ENCODE measurements at regions not wholly inside any gene's neighbourhood (a gene's known extent, or its start where the extent isn't known, plus 50 kb on each side); places are given as distances from the start of the nearest gene placed in this dataset.

DNA sequence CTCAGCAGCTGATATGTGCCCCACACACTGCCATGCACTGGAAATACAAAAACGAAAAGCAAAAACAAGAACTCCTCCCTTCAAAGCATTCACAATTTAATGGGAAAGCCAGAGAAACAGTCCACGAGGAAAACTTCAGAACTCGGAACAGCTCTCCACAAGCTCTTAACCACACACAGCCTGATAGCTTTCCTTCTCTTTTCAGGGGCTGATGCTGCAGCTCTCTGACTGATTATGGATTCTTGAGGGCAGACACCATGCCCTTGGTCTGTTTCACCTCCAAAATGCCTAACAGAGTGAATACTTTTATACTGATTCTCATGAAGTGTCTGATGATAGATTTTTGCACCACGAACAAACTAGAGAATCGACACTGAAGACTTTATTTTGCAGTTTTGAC, 282.1 kb downstream of the CD83 start:
- no peak for DNase-seq (ENCODE audit: low read depth)
- Histone ChIP-seq H3K27me3 (ENCODE audit: control insufficient read depth, insufficient read depth, low read length) (no peaks in the 10 kb centered on the region), H3K36me3 (ENCODE audit: control insufficient read depth, insufficient read depth, low read length) (no peaks in the 10 kb centered on the region), H3K4me3 (ENCODE audit: low read depth, low read length) (no peak overlapping the region)
- TF ChIP-seq CTCF (IDR thresholded peaks at IDR 0.05; ENCODE audit: insufficient read depth, low read length, poor library complexity, severe bottlenecking) = no peak

GRCh38 chr6:14401246-14401645, 283.7 kb downstream of the CD83 start:
- H3K27me3 ChIP-seq (ENCODE audit: control insufficient read depth, insufficient read depth, low read length) = no peaks in the 10 kb centered on the region
- H3K4me3 ChIP-seq (ENCODE audit: low read depth, low read length) = no peak overlapping the region
- no peak for TF ChIP-seq CTCF (IDR thresholded peaks at IDR 0.05; ENCODE audit: insufficient read depth, low read length, poor library complexity, severe bottlenecking)
- no peak for DNase-seq (ENCODE audit: low read depth)
- H3K36me3 ChIP-seq (ENCODE audit: control insufficient read depth, insufficient read depth, low read length) = no peaks in the 10 kb centered on the region

DNA sequence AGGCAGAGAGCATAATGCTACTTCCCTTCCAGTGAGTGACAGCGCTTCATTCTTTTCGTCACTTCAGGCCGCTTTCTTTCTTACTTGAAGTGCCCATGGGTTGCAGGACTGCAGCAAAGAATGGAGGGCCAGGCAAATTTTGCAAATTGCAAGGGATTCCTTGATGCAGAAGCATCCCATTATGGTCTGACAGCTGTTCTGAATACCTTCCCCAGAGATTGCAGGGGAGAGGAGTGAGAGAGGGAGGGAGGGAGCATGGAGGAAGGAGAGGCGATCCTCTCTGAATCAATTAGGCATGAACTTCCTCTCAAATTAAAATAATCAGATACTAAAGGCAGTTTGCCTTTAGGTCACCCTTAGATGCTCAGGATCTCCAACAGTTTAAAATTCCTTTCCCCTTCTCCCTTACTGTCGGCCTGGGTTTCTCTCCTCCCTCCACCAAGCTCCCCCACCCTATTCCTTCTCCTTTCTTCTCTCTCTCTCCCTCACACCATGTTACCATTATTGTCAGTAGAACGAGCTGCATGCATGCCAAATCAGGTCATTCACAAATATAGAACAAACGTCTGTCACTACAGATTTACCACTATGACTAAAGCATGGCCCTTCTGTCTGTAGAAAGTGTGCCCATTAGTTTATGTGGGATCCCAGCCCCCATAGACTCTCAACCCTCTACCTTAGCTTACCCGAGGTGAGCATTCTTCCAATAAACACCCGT, 289.2 kb downstream of the CD83 start:
- no peaks in the 10 kb centered on the region for H3K27me3 ChIP-seq (ENCODE audit: control insufficient read depth, insufficient read depth, low read length)
- no peak for DNase-seq (ENCODE audit: low read depth)
- no peak for TF ChIP-seq CTCF (IDR thresholded peaks at IDR 0.05; ENCODE audit: insufficient read depth, low read length, poor library complexity, severe bottlenecking)
- H3K36me3 ChIP-seq (ENCODE audit: control insufficient read depth, insufficient read depth, low read length) = no peaks in the 10 kb centered on the region
- H3K4me3 ChIP-seq (ENCODE audit: low read depth, low read length) = no peak overlapping the region

DNA sequence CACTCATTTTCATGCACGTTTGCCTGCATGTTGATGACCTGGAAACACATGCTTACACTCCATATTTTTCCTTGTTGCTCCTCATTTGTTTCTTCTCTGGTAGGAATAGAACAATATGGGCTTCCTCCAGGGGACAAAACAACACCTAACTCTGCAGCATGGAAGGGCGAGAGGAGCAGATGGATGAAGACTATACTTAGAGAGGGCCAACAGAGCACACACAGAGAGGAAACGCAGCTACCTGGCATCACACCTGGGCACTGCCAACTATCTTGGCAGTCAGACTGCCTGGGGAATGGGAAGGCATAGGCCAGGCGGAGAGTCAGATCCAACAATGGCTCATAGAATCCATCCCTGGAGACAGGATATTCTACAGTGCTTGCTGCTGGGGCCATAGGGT, 290.9 kb downstream of the CD83 start:
- Histone ChIP-seq H3K27me3 (ENCODE audit: control insufficient read depth, insufficient read depth, low read length) (no peaks in the 10 kb centered on the region), H3K36me3 (ENCODE audit: control insufficient read depth, insufficient read depth, low read length) (no peaks in the 10 kb centered on the region), H3K4me3 (ENCODE audit: low read depth, low read length) (no peak overlapping the region)
- no peak for DNase-seq (ENCODE audit: low read depth)
- TF ChIP-seq CTCF (IDR thresholded peaks at IDR 0.05; ENCODE audit: insufficient read depth, low read length, poor library complexity, severe bottlenecking) = no peak

- H3K4me3 ChIP-seq (ENCODE audit: low read depth, low read length) = no peak overlapping the region
- H3K27me3 ChIP-seq (ENCODE audit: control insufficient read depth, insufficient read depth, low read length) = no peaks in the 10 kb centered on the region
- no peaks in the 10 kb centered on the region for H3K36me3 ChIP-seq (ENCODE audit: control insufficient read depth, insufficient read depth, low read length)
- no peak for DNase-seq (ENCODE audit: low read depth)
- no peak for TF ChIP-seq CTCF (IDR thresholded peaks at IDR 0.05; ENCODE audit: insufficient read depth, low read length, poor library complexity, severe bottlenecking)
Measured at GRCh38 chr6:14412026-14412425, 294.5 kb downstream of the CD83 start.

DNA sequence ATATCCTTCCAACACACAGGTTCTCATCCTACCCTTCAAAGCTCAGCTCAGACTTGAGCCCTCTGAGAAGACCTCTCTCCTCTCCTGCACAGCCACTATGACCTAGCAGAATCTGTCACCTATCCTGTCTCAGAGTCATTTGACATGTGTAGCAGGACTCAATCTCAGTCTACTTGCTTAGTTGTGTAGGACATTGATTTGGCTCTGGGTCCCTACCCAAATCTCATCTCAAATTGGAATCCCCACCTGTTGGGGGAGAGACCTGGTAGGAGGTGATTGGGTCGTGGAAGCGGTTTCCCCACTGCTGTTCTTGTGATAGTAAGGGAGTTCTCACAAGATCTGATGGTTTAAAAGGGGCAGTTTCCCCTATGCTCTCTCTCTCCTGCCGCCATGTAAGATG, 297.9 kb downstream of the CD83 start:
- no peak for TF ChIP-seq CTCF (IDR thresholded peaks at IDR 0.05; ENCODE audit: insufficient read depth, low read length, poor library complexity, severe bottlenecking)

More for the DNA sequence above, 297.9 kb downstream of the CD83 start:
- H3K36me3 ChIP-seq (ENCODE audit: control insufficient read depth, insufficient read depth, low read length) = no peaks in the 10 kb centered on the region
- no peak for DNase-seq (ENCODE audit: low read depth)
- no peak overlapping the region for H3K4me3 ChIP-seq (ENCODE audit: low read depth, low read length)
- no peaks in the 10 kb centered on the region for H3K27me3 ChIP-seq (ENCODE audit: control insufficient read depth, insufficient read depth, low read length)
